Mesenchymal stem cell (in vitro differentiated cells and primary cell): ENCODE measurements at regions not wholly inside any gene's neighbourhood (a gene's known extent, or its start where the extent isn't known, plus 50 kb on each side); places are given as distances from the start of the nearest gene placed in this dataset.

ENCODE experiments used
- DNase-seq: peaks from one replicate; pipeline ENCODE4 v3.0.0-alpha.2; 2013
- H2AFZ ChIP-seq: one replicate; pipeline ENCODE4 v1.6.1; 2013; ENCODE audit warnings: low read depth, mild to moderate bottlenecking, control low read depth, inconsistent platforms, low read length, moderate library complexity
- H2AK5ac ChIP-seq: 2 replicates; pipeline ENCODE4 v1.6.1; 2013; ENCODE audit warnings: low read length, moderate library complexity, mild to moderate bottlenecking, inconsistent platforms; ENCODE audit not compliant: severe bottlenecking
- H2BK120ac ChIP-seq: one replicate; pipeline ENCODE4 v1.6.1; 2013; ENCODE audit warnings: low read depth, mild to moderate bottlenecking, inconsistent platforms, low read length, moderate library complexity
- H2BK12ac ChIP-seq, 2 experiments: one replicate each; pipeline ENCODE4 v1.6.1; 2013; ENCODE audit warnings: inconsistent platforms in 2 of 2, low read length in 2 of 2, mild to moderate bottlenecking in 2 of 2, moderate library complexity in 2 of 2, control low read depth in 1 of 2
- H2BK15ac ChIP-seq: one replicate; pipeline ENCODE4 v1.6.1; 2013; ENCODE audit warnings: mild to moderate bottlenecking, low read depth, inconsistent platforms; ENCODE audit not compliant: poor library complexity, severe bottlenecking
- H2BK5ac ChIP-seq: 2 replicates; pipeline ENCODE4 v1.6.1; 2013; ENCODE audit warnings: low read depth, mild to moderate bottlenecking, low read length, control low read depth, inconsistent platforms; ENCODE audit not compliant: poor library complexity, severe bottlenecking
- H3K14ac ChIP-seq, 2 experiments: one replicate each; pipeline ENCODE4 v1.6.1; 2013; ENCODE audit warnings: inconsistent platforms in 2 of 2, low read length in 2 of 2, control low read depth in 1 of 2, mild to moderate bottlenecking in 1 of 2, moderate library complexity in 1 of 2
- H3K18ac ChIP-seq, 2 experiments: one replicate each; pipeline ENCODE4 v1.6.1; 2013; ENCODE audit warnings: inconsistent platforms in 2 of 2, low read length in 2 of 2, control low read depth in 1 of 2, low read depth in 1 of 2, mild to moderate bottlenecking in 1 of 2
- H3K23ac ChIP-seq, 2 experiments: one replicate each; pipeline ENCODE4 v1.6.1; 2013; ENCODE audit warnings: inconsistent platforms in 2 of 2, low read length in 2 of 2, mild to moderate bottlenecking in 2 of 2, moderate library complexity in 2 of 2, control low read depth in 1 of 2
- H3K27ac ChIP-seq: 2 replicates; pipeline ENCODE4 v1.5.1; 2013; ENCODE audit warnings: mild to moderate bottlenecking, moderate library complexity, low read length, control low read depth, inconsistent platforms; ENCODE audit not compliant: poor library complexity, severe bottlenecking
- H3K27me3 ChIP-seq, 2 experiments: 2 replicates each; pipeline versions ENCODE4 v1.6.1 to v1.7.0; 2013; ENCODE audit warnings: low read length in 2 of 2, mild to moderate bottlenecking in 2 of 2, moderate library complexity in 2 of 2, control low read depth in 1 of 2, inconsistent platforms in 1 of 2; ENCODE audit not compliant: control insufficient read depth in 1 of 2, insufficient read depth in 1 of 2
- H3K36me3 ChIP-seq, 2 experiments: 2 replicates each; pipeline versions ENCODE4 v1.6.1 to v1.7.0; 2013; ENCODE audit warnings: low read length in 2 of 2, control low read depth in 1 of 2, inconsistent platforms in 1 of 2, low read depth in 1 of 2, mild to moderate bottlenecking in 1 of 2; ENCODE audit not compliant: insufficient read depth in 2 of 2, control insufficient read depth in 1 of 2
- H3K4ac ChIP-seq, 2 experiments: one replicate each; pipeline ENCODE4 v1.6.1; 2013; ENCODE audit warnings: inconsistent platforms in 2 of 2, low read length in 2 of 2, mild to moderate bottlenecking in 2 of 2, moderate library complexity in 2 of 2, control low read depth in 1 of 2, low read depth in 1 of 2
- H3K4me1 ChIP-seq: 2 replicates; pipeline ENCODE4 v1.6.1; 2013; ENCODE audit warnings: low read depth, low read length, control low read depth; ENCODE audit not compliant: control insufficient read depth, insufficient read depth
- H3K4me2 ChIP-seq: 2 replicates; pipeline ENCODE4 v1.6.1; 2013; ENCODE audit warnings: low read length, mild to moderate bottlenecking, inconsistent platforms; ENCODE audit not compliant: poor library complexity, severe bottlenecking
- H3K4me3 ChIP-seq, 2 experiments: 2 replicates each; pipeline versions ENCODE4 v1.5.1 to v1.7.0; 2013; ENCODE audit warnings: low read length in 2 of 2, mild to moderate bottlenecking in 2 of 2, control low read depth in 1 of 2, low read depth in 1 of 2; ENCODE audit not compliant: insufficient read depth in 1 of 2
- H3K79me1 ChIP-seq: replicated peaks from 2 replicates; pipeline ENCODE4 v1.6.1; 2013; ENCODE audit warnings: mild to moderate bottlenecking, control low read depth, low read length, inconsistent platforms; ENCODE audit not compliant: poor library complexity, severe bottlenecking
- H3K9ac ChIP-seq: 2 replicates; pipeline ENCODE4 v1.7.0; 2013; ENCODE audit warnings: mild to moderate bottlenecking, low read length, moderate library complexity
- H3K9me3 ChIP-seq: 2 replicates; pipeline ENCODE4 v1.7.0; 2013; ENCODE audit warnings: mild to moderate bottlenecking, low read length; ENCODE audit not compliant: control insufficient read depth
- H4K8ac ChIP-seq: one replicate; pipeline ENCODE4 v1.6.1; 2013; ENCODE audit warnings: inconsistent platforms, mild to moderate bottlenecking, low read length, moderate library complexity
- H4K91ac ChIP-seq: one replicate; pipeline ENCODE4 v1.6.1; 2013; ENCODE audit warnings: mild to moderate bottlenecking, low read length, inconsistent platforms
- WGBS: methylation state at CpG from one replicate; pipeline ENCODE4 v1.1.7; 2013; ENCODE audit warnings: mixed read lengths; 5-methylcytosine and 5-hydroxymethylcytosine counted together

- Histone ChIP-seq H3K14ac (no peak overlapping the region), H2BK5ac (no peak overlapping the region), H3K4ac (no peak overlapping the region), H3K4me1 (peaks cover 5% of the 10 kb centered on the region), H3K9me3 (no peaks in the 10 kb centered on the region), H2BK15ac (no peak overlapping the region), H3K4me2 (no peak overlapping the region), H2AK5ac (peak overlapping the region; percentile 1), H3K18ac (no peak overlapping the region), H4K91ac (no peak overlapping the region), H3K23ac (no peak overlapping the region), H3K4me3 (no peak overlapping the region), H2BK120ac (no peak overlapping the region), H3K27ac (no peak overlapping the region), H3K36me3 (no peaks in the 10 kb centered on the region), H3K9ac (no peak overlapping the region), H4K8ac (no peak overlapping the region), H2BK12ac (no peak overlapping the region), H3K27me3 (no peaks in the 10 kb centered on the region), H2AFZ (no peak overlapping the region), H3K79me1 (no peaks in the 10 kb centered on the region)
- DNase-seq, result no peak
- WGBS, result 94% methylated on average over 4 of the region's 4 CpGs
Measured at GRCh38 chr4:141567326-141567915, 69.0 kb upstream of the IL15 start.

GRCh38 chr4:141569141-141569540 is 67.2 kb upstream of the IL15 start:
- peaks cover 5% of the 10 kb centered on the region for H3K4me1 ChIP-seq
- H2BK120ac ChIP-seq, result no peak overlapping the region
- 25% methylated on average over 1 of the region's 2 CpGs for WGBS

GRCh38 chr4:141570290-141570689 is 66.1 kb upstream of the IL15 start:
- Histone ChIP-seq H2BK5ac (no peak overlapping the region), H3K79me1 (no peaks in the 10 kb centered on the region), H3K36me3 (no peaks in the 10 kb centered on the region), H2BK15ac (no peak overlapping the region), H3K4me3 (no peak overlapping the region), H3K9me3 (no peaks in the 10 kb centered on the region), H3K4ac (no peak overlapping the region), H2BK120ac (no peak overlapping the region), H2AFZ (no peak overlapping the region), H3K27ac (no peak overlapping the region), H4K91ac (no peak overlapping the region), H4K8ac (no peak overlapping the region), H3K14ac (no peak overlapping the region), H3K27me3 (no peaks in the 10 kb centered on the region), H3K18ac (no peak overlapping the region), H3K9ac (no peak overlapping the region), H3K4me2 (no peak overlapping the region), H3K4me1 (peaks cover 2% of the 10 kb centered on the region), H3K23ac (no peak overlapping the region), H2BK12ac (no peak overlapping the region), H2AK5ac (no peak overlapping the region)
- no peak for DNase-seq

More at GRCh38 chr4:141569141-141569540, 67.2 kb upstream of the IL15 start:
- no peak overlapping the region for H3K9ac ChIP-seq
- H3K18ac ChIP-seq, result no peak overlapping the region
- DNase-seq, result peak; percentile 9
- no peak overlapping the region for H2BK12ac ChIP-seq
- H3K23ac ChIP-seq, result no peak overlapping the region
- H3K4me2 ChIP-seq, result no peak overlapping the region
- no peaks in the 10 kb centered on the region for H3K36me3 ChIP-seq
- no peak overlapping the region for H2BK15ac ChIP-seq
- H2BK5ac ChIP-seq, result no peak overlapping the region
- no peak overlapping the region for H3K27ac ChIP-seq
- H3K4me3 ChIP-seq, result no peak overlapping the region
- no peak overlapping the region for H4K91ac ChIP-seq
- H4K8ac ChIP-seq, result no peak overlapping the region
- no peak overlapping the region for H2AK5ac ChIP-seq
- H3K27me3 ChIP-seq, result no peaks in the 10 kb centered on the region
- no peaks in the 10 kb centered on the region for H3K9me3 ChIP-seq
- H3K79me1 ChIP-seq, result no peaks in the 10 kb centered on the region
- no peak overlapping the region for H2AFZ ChIP-seq
- H3K4ac ChIP-seq, result no peak overlapping the region
- no peak overlapping the region for H3K14ac ChIP-seq

- no peak overlapping the region for H3K4me2 ChIP-seq
- H2BK5ac ChIP-seq, result no peak overlapping the region
- DNase-seq, result peak; percentile 7
- H3K18ac ChIP-seq, result no peak overlapping the region
- no peak overlapping the region for H3K14ac ChIP-seq
- H3K4ac ChIP-seq, result no peak overlapping the region
- H3K9ac ChIP-seq, result no peak overlapping the region
- H3K23ac ChIP-seq, result no peak overlapping the region
- peak overlapping the region; percentile 74 for H3K27ac ChIP-seq
- H3K4me1 ChIP-seq, result no peaks in the 10 kb centered on the region
- no peak overlapping the region for H2BK120ac ChIP-seq
- H3K27me3 ChIP-seq, result no peaks in the 10 kb centered on the region
- H2BK12ac ChIP-seq, result no peak overlapping the region
- no peaks in the 10 kb centered on the region for H3K36me3 ChIP-seq
- no peak overlapping the region for H2BK15ac ChIP-seq
- no CpG with 5 or more reads among the region's 2 CpGs for WGBS
- no peak overlapping the region for H4K91ac ChIP-seq
- no peak overlapping the region for H3K4me3 ChIP-seq
- H2AFZ ChIP-seq, result no peak overlapping the region
- H2AK5ac ChIP-seq, result no peak overlapping the region
- no peak overlapping the region for H4K8ac ChIP-seq
- H3K9me3 ChIP-seq, result no peaks in the 10 kb centered on the region
- H3K79me1 ChIP-seq, result no peaks in the 10 kb centered on the region
Measured at GRCh38 chr4:141571362-141571761, 65.0 kb upstream of the IL15 start.
